Vagina (tissue), 2 donors: ENCODE measurements at regions not wholly inside any gene's neighbourhood (a gene's known extent, or its start where the extent isn't known, plus 50 kb on each side); places are given as distances from the start of the nearest gene placed in this dataset.
A peak's percentile ranks its signal among the peaks of the same experiment; 100 is the strongest.
"Not testable (repeated sequence)": the region's sequence is repeated elsewhere in the genome, so short reads cannot be mapped to it uniquely, and the experiment has no call there.

Experiments used
- DNase-seq, 2 donors: peaks; one replicate each; pipeline ENCODE4 v3.0.0-alpha.2; 2017; ENCODE audit errors: extremely low spot score in 2 of 2
- H3K27ac ChIP-seq: fragments of 200-600 bp; sonication (generic); one replicate; pipeline ENCODE4 v1.5.1; 2019
- H3K27me3 ChIP-seq: fragments of 200-600 bp; sonication (generic); one replicate; pipeline ENCODE4 v1.5.1; 2019
- H3K36me3 ChIP-seq, 2 donors: fragments of 200-600 bp; sonication (generic); one replicate each; pipeline ENCODE4 v1.5.1; 2017 to 2019
- H3K4me1 ChIP-seq: fragments of 200-600 bp; sonication (generic); one replicate; pipeline ENCODE4 v1.5.1; 2019
- H3K4me3 ChIP-seq, 2 donors: fragments of 200-600 bp; sonication (generic); 1 replicate in 1 of 2; 2 replicates in 1 of 2; pipeline ENCODE4 v1.5.1; 2016 to 2019
- H3K9me3 ChIP-seq: fragments of 200-600 bp; sonication (generic); one replicate; pipeline ENCODE4 v1.5.1; 2019
- POLR2A ChIP-seq, 2 donors: fragments of 450-650 bp; IDR thresholded peaks; one replicate each; pipeline ENCODE4 v1.6.1; 2017; ENCODE audit warnings: antibody characterized with exemption in 2 of 2, mild to moderate bottlenecking in 2 of 2, moderate library complexity in 2 of 2
- POLR2AphosphoS5 ChIP-seq, 2 donors: sonication (generic); formaldehyde crosslinking; IDR thresholded peaks; one replicate each; pipeline ENCODE4 v1.9.0; 2017; ENCODE audit warnings: antibody characterized with exemption in 2 of 2, mild to moderate bottlenecking in 2 of 2, low read depth in 1 of 2; ENCODE audit not compliant: insufficient read depth in 1 of 2
- intact Hi-C: fragments of 100-400 bp; cut with DNase I; formaldehyde crosslinking; loops from one replicate; pipeline ENCODE4 v1.15.1; 2023
- TF ChIP-seq, protein P1 (sequence below), 3 experiments: fragments of 450-650 bp in 2 of 3; fragments of 200-600 bp in 1 of 3; sonication (generic) in 1 of 3; IDR thresholded peaks; one replicate each; pipeline ENCODE4 v1.5.1; 2017 to 2019; ENCODE audit warnings: antibody characterized with exemption in 3 of 3, mild to moderate bottlenecking in 2 of 3, moderate library complexity in 2 of 3

DNA sequence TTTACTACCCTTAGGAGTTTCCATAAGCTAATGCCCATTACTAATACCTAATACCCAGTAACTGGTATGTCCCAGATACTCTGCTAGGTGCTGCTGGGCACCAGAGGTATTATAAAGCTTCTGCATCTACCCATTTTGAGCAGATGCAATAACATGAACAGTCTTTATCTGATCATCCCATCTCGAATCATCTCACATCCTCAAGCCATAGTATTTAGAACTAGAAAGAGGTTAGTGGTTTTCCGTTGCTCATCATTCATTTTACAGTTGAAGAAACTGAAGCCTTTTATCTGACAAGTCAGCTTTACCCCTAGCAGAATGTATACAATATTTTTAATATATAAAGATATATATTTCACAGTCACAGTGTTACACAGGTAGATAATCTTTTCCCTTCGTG is 99.1 kb upstream of the TCF4 start:
- intact Hi-C loops, result no loop called here
- TF ChIP-seq POLR2AphosphoS5 (IDR thresholded peaks at IDR 0.05; ENCODE audit: insufficient read depth in 1 of 2, low read depth in 1 of 2) (no peak), POLR2A (IDR thresholded peaks at IDR 0.05) (no peak)
- TF ChIP-seq, protein P1, sequence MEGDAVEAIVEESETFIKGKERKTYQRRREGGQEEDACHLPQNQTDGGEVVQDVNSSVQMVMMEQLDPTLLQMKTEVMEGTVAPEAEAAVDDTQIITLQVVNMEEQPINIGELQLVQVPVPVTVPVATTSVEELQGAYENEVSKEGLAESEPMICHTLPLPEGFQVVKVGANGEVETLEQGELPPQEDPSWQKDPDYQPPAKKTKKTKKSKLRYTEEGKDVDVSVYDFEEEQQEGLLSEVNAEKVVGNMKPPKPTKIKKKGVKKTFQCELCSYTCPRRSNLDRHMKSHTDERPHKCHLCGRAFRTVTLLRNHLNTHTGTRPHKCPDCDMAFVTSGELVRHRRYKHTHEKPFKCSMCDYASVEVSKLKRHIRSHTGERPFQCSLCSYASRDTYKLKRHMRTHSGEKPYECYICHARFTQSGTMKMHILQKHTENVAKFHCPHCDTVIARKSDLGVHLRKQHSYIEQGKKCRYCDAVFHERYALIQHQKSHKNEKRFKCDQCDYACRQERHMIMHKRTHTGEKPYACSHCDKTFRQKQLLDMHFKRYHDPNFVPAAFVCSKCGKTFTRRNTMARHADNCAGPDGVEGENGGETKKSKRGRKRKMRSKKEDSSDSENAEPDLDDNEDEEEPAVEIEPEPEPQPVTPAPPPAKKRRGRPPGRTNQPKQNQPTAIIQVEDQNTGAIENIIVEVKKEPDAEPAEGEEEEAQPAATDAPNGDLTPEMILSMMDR (IDR thresholded peaks at IDR 0.05), result no peak
- H3K27ac ChIP-seq, result no peak overlapping the region
- no peak overlapping the region for H3K4me3 ChIP-seq
- H3K9me3 ChIP-seq, result no peaks in the 10 kb centered on the region
- H3K4me1 ChIP-seq, result no peaks in the 10 kb centered on the region
- H3K27me3 ChIP-seq, result no peaks in the 10 kb centered on the region
- H3K36me3 ChIP-seq, result no peaks in the 10 kb centered on the region
- DNase-seq, result no peak

DNA sequence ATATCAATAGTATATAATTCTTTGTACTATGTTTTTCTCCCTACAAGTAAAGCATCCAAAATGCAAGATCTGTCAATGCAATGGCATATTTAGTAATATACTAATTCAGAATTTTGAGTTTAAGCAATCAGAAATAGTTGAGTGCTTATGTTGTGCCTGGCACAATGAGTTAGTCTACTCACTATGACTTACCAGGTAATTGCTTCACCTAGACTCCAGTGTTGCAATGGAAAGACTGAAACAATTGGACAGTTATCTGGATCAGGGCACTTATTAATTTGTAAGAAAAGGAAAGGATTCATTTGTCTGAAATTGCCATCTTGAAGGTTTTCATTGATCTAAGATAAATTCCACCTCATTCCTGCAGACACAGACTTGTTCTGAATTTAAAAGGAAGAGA is 97.6 kb upstream of the TCF4 start:
- H3K9me3 ChIP-seq, result no peaks in the 10 kb centered on the region
- H3K27ac ChIP-seq, result no peak overlapping the region
- no peaks in the 10 kb centered on the region for H3K27me3 ChIP-seq
- no peaks in the 10 kb centered on the region for H3K36me3 ChIP-seq
- intact Hi-C loops, result no loop called here
- H3K4me1 ChIP-seq, result no peaks in the 10 kb centered on the region
- DNase-seq, result no peak
- TF ChIP-seq POLR2AphosphoS5 (IDR thresholded peaks at IDR 0.05; ENCODE audit: insufficient read depth in 1 of 2, low read depth in 1 of 2) (no peak), POLR2A (IDR thresholded peaks at IDR 0.05) (no peak)
- TF ChIP-seq, protein P1 (IDR thresholded peaks at IDR 0.05), result no peak
- H3K4me3 ChIP-seq, result no peak overlapping the region

DNA sequence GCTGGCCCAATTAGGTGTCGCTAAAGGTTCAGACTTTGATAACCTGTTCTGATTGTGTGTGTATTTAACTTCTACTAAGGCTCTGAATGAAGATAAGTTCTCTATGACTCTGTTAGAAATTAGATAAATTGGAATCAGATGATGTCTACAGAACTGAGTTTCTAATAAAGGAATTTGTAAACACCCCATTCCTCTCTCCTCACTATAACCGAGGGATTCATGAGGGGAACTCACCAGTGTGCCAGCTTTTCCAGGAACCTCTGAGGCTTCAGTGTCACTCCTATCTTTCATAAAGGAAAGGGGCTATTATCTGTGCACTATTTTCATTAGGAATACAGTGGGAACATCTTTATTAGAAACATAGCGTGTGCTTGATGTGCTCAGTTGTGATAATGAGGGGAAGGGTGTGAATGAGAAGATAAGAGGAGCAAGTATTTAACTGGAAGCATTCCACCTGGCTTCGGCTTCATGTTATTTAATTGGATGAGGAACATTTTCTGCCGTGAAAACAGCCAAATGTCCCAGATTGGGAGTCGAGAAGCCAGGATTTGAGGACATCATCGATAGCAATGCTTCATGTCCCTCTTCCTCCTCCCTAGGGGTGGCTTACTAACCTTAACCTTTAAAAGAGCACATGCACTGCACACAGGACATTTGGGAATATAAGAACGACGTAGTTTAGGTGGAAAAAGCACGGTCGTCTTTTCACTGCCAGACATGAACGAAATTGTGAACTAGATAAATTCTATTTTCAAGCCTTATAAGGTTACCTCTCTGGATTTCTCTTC is 84.8 kb upstream of the TCF4 start:
- no peak for DNase-seq
- peak overlapping the region in 1 of 2 donors; percentile 15 for H3K4me3 ChIP-seq
- H3K4me1 ChIP-seq, result no peaks in the 10 kb centered on the region
- no peaks in the 10 kb centered on the region for H3K36me3 ChIP-seq
- no peaks in the 10 kb centered on the region for H3K9me3 ChIP-seq
- peak overlapping the region; percentile 41 for H3K27ac ChIP-seq
- intact Hi-C loops, result no loop called here
- no peaks in the 10 kb centered on the region for H3K27me3 ChIP-seq
- TF ChIP-seq, protein P1 (IDR thresholded peaks at IDR 0.05), result no peak
- no peak for TF ChIP-seq POLR2A (IDR thresholded peaks at IDR 0.05)
- TF ChIP-seq POLR2AphosphoS5 (IDR thresholded peaks at IDR 0.05; ENCODE audit: insufficient read depth in 1 of 2, low read depth in 1 of 2), result no peak

DNA sequence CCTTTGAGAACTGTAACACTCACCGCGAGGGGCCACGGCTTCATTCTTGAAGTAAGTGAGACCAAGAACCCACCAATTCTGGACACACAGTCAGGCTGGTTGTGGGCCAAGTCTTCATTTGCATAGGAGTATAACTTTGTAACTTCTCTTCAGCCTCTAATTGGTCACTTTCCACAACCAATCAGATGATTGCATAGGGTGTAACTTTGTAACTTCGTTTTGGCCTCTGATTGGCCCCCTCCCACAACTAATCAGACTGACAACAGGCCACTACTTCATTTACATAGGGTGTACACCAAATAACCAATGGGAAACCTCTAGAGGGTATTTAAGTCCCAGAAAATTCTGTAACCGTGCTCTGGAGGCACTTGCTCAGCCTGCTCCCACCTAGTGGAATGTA is 77.5 kb upstream of the TCF4 start:
- Histone ChIP-seq H3K27ac (no peak overlapping the region), H3K9me3 (no peaks in the 10 kb centered on the region), H3K4me1 (no peaks in the 10 kb centered on the region), H3K36me3 (no peaks in the 10 kb centered on the region), H3K27me3 (no peaks in the 10 kb centered on the region), H3K4me3 (no peak overlapping the region)
- no peak for DNase-seq
- intact Hi-C loops, result no loop called here
- no peak for TF ChIP-seq POLR2A (IDR thresholded peaks at IDR 0.05)
- TF ChIP-seq, protein P1 (IDR thresholded peaks at IDR 0.05), result no peak
- no peak for TF ChIP-seq POLR2AphosphoS5 (IDR thresholded peaks at IDR 0.05; ENCODE audit: insufficient read depth in 1 of 2, low read depth in 1 of 2)

DNA sequence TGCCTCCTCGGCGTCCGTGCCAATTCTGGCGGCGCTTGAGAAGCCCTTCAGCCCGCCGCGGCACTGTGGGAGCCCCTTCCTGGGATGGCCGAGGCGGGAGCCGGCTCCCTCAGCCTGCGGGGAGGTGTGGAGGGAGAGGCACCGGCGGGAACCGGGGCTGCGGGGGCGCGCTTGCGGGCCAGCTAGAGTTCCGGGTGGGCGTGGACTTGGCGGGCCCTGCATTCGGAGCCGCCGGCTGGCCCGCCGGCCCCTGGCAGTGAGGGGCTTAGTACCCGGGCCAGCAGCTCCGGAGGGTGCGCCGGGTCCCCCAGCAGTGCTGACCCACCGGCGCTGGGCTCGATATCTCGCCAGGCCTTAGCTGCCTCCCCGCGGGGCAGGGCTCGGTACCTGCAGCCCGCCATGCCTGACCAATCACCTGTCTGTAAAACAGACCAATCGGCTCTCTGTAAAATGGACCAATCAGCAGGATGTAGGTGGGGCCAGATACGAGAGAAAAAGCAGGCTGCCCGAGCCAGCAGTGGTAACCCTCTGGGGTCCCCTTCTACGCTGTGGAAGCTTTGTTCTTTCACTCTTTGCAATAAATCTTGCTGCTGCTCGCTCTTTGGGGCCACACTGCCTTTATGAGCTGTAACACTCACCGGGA is 76.9 kb upstream of the TCF4 start:
- not testable (repeated sequence) for DNase-seq, H3K9me3 ChIP-seq

More for the DNA sequence above, 76.9 kb upstream of the TCF4 start:
- H3K27me3 ChIP-seq, H3K4me1 ChIP-seq, H3K27ac ChIP-seq, H3K4me3 ChIP-seq, H3K36me3 ChIP-seq, intact Hi-C loops: not testable (repeated sequence)
